ENCODE measurements at regions not wholly inside any gene's neighbourhood (a gene's known extent, or its start where the extent isn't known, plus 50 kb on each side); places are given as distances from the start of the nearest gene placed in this dataset.

- Histone ChIP-seq H3K4me3 (ENCODE audit: low read depth in 1 of 2, low read length in 2 of 2) (no peak overlapping the region), H3K27me3 (ENCODE audit: insufficient read depth, low read length, poor library complexity) (no peaks in the 10 kb centered on the region), H3K4me1 (ENCODE audit: insufficient read depth, low read length) (no peaks in the 10 kb centered on the region), H3K27ac (ENCODE audit: low read length) (no peak overlapping the region), H3K4me2 (ENCODE audit: insufficient read depth, low read length) (no peak overlapping the region), H4K20me1 (ENCODE audit: insufficient read depth, low read length) (no peaks in the 10 kb centered on the region), H3K79me2 (ENCODE audit: insufficient read depth, low read length) (no peaks in the 10 kb centered on the region), H3K36me3 (ENCODE audit: insufficient read depth, low read length) (no peaks in the 10 kb centered on the region), H3K9ac (ENCODE audit: low read depth, low read length) (no peak overlapping the region), H3K9me3 (ENCODE audit: insufficient read depth, low read length, severe bottlenecking) (no peaks in the 10 kb centered on the region), H2AFZ (ENCODE audit: low read depth, low read length) (no peak overlapping the region)
- TF ChIP-seq CTCF (IDR thresholded peaks at IDR 0.05; ENCODE audit: borderline replicate concordance, extremely low read depth, low read length, poor library complexity, severe bottlenecking) = no peak
- no peak for TF ChIP-seq EZH2 (IDR thresholded peaks at IDR 0.05; ENCODE audit: borderline replicate concordance, low read depth, low read length, severe bottlenecking)
- ATAC-seq (ENCODE audit: insufficient read depth, low read depth) (no peak), DNase-seq (no peak)
Measured at GRCh38 chr15:35301088-35301487, 216.0 kb upstream of the NANOGP8 start.

GRCh38 chr15:35299059-35299735 lies 214.1 kb upstream of the NANOGP8 start:
- TF ChIP-seq CTCF (IDR thresholded peaks at IDR 0.05; ENCODE audit: borderline replicate concordance, extremely low read depth, low read length, poor library complexity, severe bottlenecking) = no peak
- no peak for TF ChIP-seq EZH2 (IDR thresholded peaks at IDR 0.05; ENCODE audit: borderline replicate concordance, low read depth, low read length, severe bottlenecking)

GRCh38 chr15:35298509-35298908 lies 213.4 kb upstream of the NANOGP8 start:
- H3K4me3 ChIP-seq (ENCODE audit: low read depth in 1 of 2, low read length in 2 of 2) = no peak overlapping the region

More at GRCh38 chr15:35299059-35299735, 214.1 kb upstream of the NANOGP8 start:
- H3K9me3 ChIP-seq (ENCODE audit: insufficient read depth, low read length, severe bottlenecking) = no peaks in the 10 kb centered on the region
- H3K27me3 ChIP-seq (ENCODE audit: insufficient read depth, low read length, poor library complexity) = no peaks in the 10 kb centered on the region
- no peak for DNase-seq
- ATAC-seq (ENCODE audit: insufficient read depth, low read depth) = no peak
- no peak overlapping the region for H3K9ac ChIP-seq (ENCODE audit: low read depth, low read length)
- H3K36me3 ChIP-seq (ENCODE audit: insufficient read depth, low read length) = no peaks in the 10 kb centered on the region
- H2AFZ ChIP-seq (ENCODE audit: low read depth, low read length) = no peak overlapping the region
- H3K79me2 ChIP-seq (ENCODE audit: insufficient read depth, low read length) = no peaks in the 10 kb centered on the region
- no peaks in the 10 kb centered on the region for H3K4me1 ChIP-seq (ENCODE audit: insufficient read depth, low read length)
- H3K4me3 ChIP-seq (ENCODE audit: low read depth in 1 of 2, low read length in 2 of 2) = no peak overlapping the region
- no peaks in the 10 kb centered on the region for H4K20me1 ChIP-seq (ENCODE audit: insufficient read depth, low read length)
- H3K4me2 ChIP-seq (ENCODE audit: insufficient read depth, low read length) = no peak overlapping the region
- no peak overlapping the region for H3K27ac ChIP-seq (ENCODE audit: low read length)

More at GRCh38 chr15:35298509-35298908, 213.4 kb upstream of the NANOGP8 start:
- Histone ChIP-seq H3K9ac (ENCODE audit: low read depth, low read length) (no peak overlapping the region), H3K9me3 (ENCODE audit: insufficient read depth, low read length, severe bottlenecking) (no peaks in the 10 kb centered on the region), H3K4me2 (ENCODE audit: insufficient read depth, low read length) (no peak overlapping the region), H3K27me3 (ENCODE audit: insufficient read depth, low read length, poor library complexity) (no peaks in the 10 kb centered on the region), H3K4me1 (ENCODE audit: insufficient read depth, low read length) (no peaks in the 10 kb centered on the region), H4K20me1 (ENCODE audit: insufficient read depth, low read length) (no peaks in the 10 kb centered on the region), H2AFZ (ENCODE audit: low read depth, low read length) (no peak overlapping the region), H3K79me2 (ENCODE audit: insufficient read depth, low read length) (no peaks in the 10 kb centered on the region), H3K36me3 (ENCODE audit: insufficient read depth, low read length) (no peaks in the 10 kb centered on the region), H3K27ac (ENCODE audit: low read length) (no peak overlapping the region)
- no peak for ATAC-seq (ENCODE audit: insufficient read depth, low read depth)
- DNase-seq = no peak
- TF ChIP-seq CTCF (IDR thresholded peaks at IDR 0.05; ENCODE audit: borderline replicate concordance, extremely low read depth, low read length, poor library complexity, severe bottlenecking) = no peak
- no peak for TF ChIP-seq EZH2 (IDR thresholded peaks at IDR 0.05; ENCODE audit: borderline replicate concordance, low read depth, low read length, severe bottlenecking)
